HUES6 (cell line): ENCODE measurements at regions not wholly inside any gene's neighbourhood (a gene's known extent, or its start where the extent isn't known, plus 50 kb on each side); places are given as distances from the start of the nearest gene placed in this dataset.

Experiments
- H3K27ac ChIP-seq: 2 replicates; pipeline ENCODE4 v1.7.0; 2013; ENCODE audit warnings: low read depth, mild to moderate bottlenecking, low read length, inconsistent platforms
- H3K27me3 ChIP-seq: 2 replicates; pipeline ENCODE4 v1.6.1; 2013; ENCODE audit warnings: low read length; ENCODE audit not compliant: control insufficient read depth, insufficient read depth
- H3K36me3 ChIP-seq: 2 replicates; pipeline ENCODE4 v1.6.1; 2013; ENCODE audit warnings: low read length; ENCODE audit not compliant: control insufficient read depth, insufficient read depth
- H3K4me1 ChIP-seq: 2 replicates; pipeline ENCODE4 v1.6.1; 2013; ENCODE audit warnings: low read length; ENCODE audit not compliant: control insufficient read depth, insufficient read depth
- H3K4me3 ChIP-seq: 2 replicates; pipeline ENCODE4 v1.5.1; 2013; ENCODE audit warnings: low read depth, low read length
- H3K9ac ChIP-seq: one replicate; pipeline ENCODE4 v1.6.1; 2013; ENCODE audit warnings: mild to moderate bottlenecking, low read length
- H3K9me3 ChIP-seq: 2 replicates; pipeline ENCODE4 v1.6.1; 2013; ENCODE audit warnings: low read depth, low read length; ENCODE audit not compliant: control insufficient read depth, insufficient read depth

DNA sequence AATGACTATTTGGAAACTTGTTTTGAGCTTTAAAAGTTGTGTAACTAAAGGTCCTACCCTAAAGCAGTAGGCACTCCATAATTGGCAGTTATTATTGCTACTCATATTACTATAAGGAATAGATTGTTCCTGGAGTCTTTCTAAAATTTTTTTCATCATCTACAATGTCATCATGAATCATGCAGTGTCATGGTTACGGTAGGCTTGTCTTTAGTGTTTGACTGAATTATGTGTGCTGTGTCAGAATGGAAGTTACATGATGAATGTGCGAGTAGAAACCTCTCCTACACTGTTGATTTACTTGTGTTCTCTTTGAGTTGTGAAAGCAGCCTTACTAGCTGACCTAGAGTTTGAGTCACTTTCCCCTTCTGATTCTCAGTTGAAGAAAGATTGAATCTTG, 1099.9 kb downstream of the RAPGEF2 start:
- no peak overlapping the region for H3K27ac ChIP-seq
- no peak overlapping the region for H3K9ac ChIP-seq
- H3K4me3 ChIP-seq = no peak overlapping the region
- no peaks in the 10 kb centered on the region for H3K36me3 ChIP-seq
- H3K9me3 ChIP-seq = peaks cover 15% of the 10 kb centered on the region; the same call in 1 of the 2 replicates
- H3K27me3 ChIP-seq = no peaks in the 10 kb centered on the region
- H3K4me1 ChIP-seq = no peaks in the 10 kb centered on the region; the same call in 1 of the 2 replicates

DNA sequence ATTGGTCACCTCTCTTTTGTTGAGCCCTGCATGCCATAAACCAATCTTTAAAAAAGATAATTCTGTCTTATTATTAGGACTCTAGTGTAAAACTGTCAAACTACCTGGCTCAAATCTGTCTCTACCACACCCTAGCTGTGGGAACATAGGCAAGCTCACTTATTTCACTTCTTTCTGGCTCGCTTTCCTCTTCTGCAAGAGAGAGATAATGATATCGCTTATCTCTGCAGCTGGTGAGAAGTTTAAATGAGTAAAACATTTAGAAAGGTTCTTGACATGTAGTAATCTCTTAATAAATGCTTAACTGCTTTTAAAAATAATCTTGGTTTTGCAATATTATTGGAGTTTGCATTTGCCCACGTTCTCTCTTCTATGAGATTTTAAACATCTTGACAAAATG, 1109.2 kb downstream of the RAPGEF2 start:
- H3K9me3 ChIP-seq = peaks cover 6% of the 10 kb centered on the region; the same call in 1 of the 2 replicates
- no peak overlapping the region for H3K4me3 ChIP-seq
- H3K27me3 ChIP-seq = no peaks in the 10 kb centered on the region
- no peak overlapping the region for H3K27ac ChIP-seq
- H3K4me1 ChIP-seq = no peaks in the 10 kb centered on the region
- no peaks in the 10 kb centered on the region for H3K36me3 ChIP-seq
- no peak overlapping the region for H3K9ac ChIP-seq

DNA sequence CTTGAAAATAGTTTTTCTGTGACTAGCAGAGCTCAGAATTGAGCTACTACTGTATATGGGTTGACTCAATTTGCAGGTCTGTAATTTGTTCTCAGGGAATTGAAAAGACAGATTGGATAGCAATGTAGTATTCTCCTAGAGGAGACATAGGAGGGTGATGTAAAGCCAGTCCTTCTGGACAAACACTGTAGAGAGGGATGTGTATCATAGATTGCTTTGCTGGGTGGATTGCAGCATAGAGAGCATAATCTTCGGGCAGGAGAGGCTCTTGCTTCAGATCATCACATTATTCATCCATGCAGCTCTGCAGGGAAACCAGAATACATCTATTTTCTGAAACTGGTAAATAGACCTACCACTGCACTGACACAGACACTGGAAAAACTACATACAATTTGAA, 1110.5 kb downstream of the RAPGEF2 start:
- no peaks in the 10 kb centered on the region for H3K36me3 ChIP-seq
- no peaks in the 10 kb centered on the region for H3K4me1 ChIP-seq
- H3K9ac ChIP-seq = no peak overlapping the region

DNA sequence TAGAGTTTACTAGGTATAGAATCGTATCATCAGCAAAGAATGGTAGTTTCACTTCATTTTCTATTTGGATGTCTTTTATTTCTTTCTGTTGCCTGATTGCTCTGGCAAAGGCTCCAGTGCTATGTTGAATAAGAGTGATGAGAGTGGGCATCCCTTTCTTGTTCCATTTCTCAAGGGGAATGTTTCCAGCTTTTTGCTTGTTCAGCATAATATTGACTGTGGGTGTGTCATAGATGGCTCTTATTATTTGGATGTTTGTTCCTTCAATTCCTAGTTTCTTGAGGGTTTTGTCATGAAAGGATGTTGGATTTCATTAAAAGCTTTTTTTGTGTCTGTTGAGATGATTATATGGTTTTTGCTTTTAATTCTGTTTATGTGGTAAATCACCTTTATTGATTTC, 1114.5 kb downstream of the RAPGEF2 start:
- Histone ChIP-seq H3K36me3 (no peaks in the 10 kb centered on the region), H3K27ac (no peak overlapping the region), H3K4me1 (no peaks in the 10 kb centered on the region), H3K9ac (no peak overlapping the region), H3K4me3 (no peak overlapping the region), H3K9me3 (peaks cover 21% of the 10 kb centered on the region), H3K27me3 (no peaks in the 10 kb centered on the region)

More for the DNA sequence above, 1110.5 kb downstream of the RAPGEF2 start:
- Histone ChIP-seq H3K27ac (no peak overlapping the region), H3K9me3 (peaks cover 6% of the 10 kb centered on the region; the same call in 1 of the 2 replicates), H3K4me3 (no peak overlapping the region), H3K27me3 (no peaks in the 10 kb centered on the region)

DNA sequence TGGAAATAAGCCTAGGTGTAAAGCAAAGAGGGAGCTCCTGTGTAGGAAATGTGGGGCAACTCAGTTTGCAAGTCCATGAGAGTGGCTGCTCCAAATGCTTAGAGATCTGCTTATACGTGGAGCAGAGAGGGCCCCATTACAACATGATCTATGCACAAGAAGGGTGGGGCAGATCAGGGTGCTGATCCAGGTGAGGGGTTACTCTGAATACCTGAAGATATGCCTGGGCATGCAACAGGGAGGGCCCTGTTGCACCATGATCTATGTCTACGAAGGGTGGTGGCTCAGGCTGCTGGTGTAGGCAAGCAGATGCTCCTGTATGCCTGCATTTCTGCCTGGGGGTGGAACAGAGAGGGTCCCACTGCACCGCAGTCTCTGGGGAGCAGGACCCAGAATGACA, 1121.2 kb downstream of the RAPGEF2 start:
- Histone ChIP-seq H3K27me3 (no peaks in the 10 kb centered on the region), H3K9ac (no peak overlapping the region), H3K27ac (no peak overlapping the region), H3K4me3 (no peak overlapping the region), H3K9me3 (peaks cover 12% of the 10 kb centered on the region; the same call in 1 of the 2 replicates), H3K36me3 (no peaks in the 10 kb centered on the region), H3K4me1 (no peaks in the 10 kb centered on the region)

DNA sequence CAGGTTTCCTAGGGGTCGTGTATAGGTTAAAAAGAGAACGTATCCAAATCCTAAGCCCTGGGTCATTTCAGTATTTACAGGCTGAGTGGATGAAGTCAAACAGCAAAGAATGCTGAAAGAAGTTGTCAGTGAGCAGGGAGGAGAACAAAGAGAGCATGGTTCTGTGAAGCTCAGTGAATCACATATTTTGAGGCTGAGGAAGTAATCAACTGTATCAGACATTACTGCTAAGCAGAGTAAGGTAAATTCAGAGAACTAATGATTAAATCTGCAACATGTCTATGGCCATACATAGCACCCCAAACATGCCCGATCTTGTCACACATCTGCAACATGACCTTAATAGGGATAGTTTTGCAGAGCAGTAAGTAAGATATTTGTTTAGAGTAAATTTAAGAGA, 1130.3 kb downstream of the RAPGEF2 start:
- no peaks in the 10 kb centered on the region for H3K9me3 ChIP-seq

DNA sequence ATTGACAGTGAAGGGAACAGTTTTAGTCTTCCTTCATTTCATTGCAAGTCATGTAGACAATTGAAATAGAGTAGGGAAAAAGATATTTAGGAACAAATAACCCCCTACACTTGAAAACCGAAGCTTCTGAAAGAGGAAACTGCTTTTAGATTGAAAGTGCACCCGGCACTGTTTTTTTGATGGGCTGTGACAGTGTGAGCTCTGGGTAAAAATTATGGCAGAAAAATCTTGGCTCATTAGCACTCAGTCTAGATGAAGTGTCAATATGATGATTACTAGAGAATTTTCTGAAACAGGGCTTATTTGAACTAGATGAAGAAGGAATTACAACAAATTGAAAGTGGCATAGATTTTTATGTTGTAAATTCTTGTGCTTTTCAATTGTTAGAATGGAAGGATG, 1132.4 kb downstream of the RAPGEF2 start:
- Histone ChIP-seq H3K9me3 (no peaks in the 10 kb centered on the region), H3K36me3 (no peaks in the 10 kb centered on the region), H3K4me1 (no peaks in the 10 kb centered on the region), H3K4me3 (no peak overlapping the region), H3K27me3 (no peaks in the 10 kb centered on the region), H3K27ac (no peak overlapping the region), H3K9ac (no peak overlapping the region)

More for the DNA sequence above, 1130.3 kb downstream of the RAPGEF2 start:
- H3K27ac ChIP-seq = no peak overlapping the region
- H3K4me1 ChIP-seq = no peaks in the 10 kb centered on the region
- H3K36me3 ChIP-seq = no peaks in the 10 kb centered on the region
- no peaks in the 10 kb centered on the region for H3K27me3 ChIP-seq
- H3K9ac ChIP-seq = no peak overlapping the region
- no peak overlapping the region for H3K4me3 ChIP-seq

DNA sequence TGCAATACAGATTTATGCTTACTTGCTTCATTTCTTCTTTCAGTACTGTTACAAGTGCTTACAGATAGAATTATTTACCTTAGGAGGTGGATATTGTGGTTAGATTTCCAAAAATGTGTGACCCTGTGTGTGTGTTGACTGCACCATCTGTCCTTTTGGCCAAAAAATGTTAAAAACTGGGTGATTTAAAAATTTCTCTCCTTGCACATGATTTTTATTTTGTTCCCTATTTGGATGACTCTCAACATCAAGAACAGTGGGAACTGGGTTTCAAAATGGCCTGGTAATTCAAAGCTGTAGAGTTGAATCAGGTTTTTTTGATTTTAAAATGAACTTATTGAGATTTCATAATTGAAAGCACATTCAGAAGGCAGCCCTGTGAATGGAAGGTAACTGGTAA, 1132.9 kb downstream of the RAPGEF2 start:
- Histone ChIP-seq H3K4me1 (no peaks in the 10 kb centered on the region), H3K9me3 (no peaks in the 10 kb centered on the region), H3K4me3 (no peak overlapping the region), H3K36me3 (no peaks in the 10 kb centered on the region), H3K27me3 (no peaks in the 10 kb centered on the region), H3K9ac (no peak overlapping the region), H3K27ac (no peak overlapping the region)

DNA sequence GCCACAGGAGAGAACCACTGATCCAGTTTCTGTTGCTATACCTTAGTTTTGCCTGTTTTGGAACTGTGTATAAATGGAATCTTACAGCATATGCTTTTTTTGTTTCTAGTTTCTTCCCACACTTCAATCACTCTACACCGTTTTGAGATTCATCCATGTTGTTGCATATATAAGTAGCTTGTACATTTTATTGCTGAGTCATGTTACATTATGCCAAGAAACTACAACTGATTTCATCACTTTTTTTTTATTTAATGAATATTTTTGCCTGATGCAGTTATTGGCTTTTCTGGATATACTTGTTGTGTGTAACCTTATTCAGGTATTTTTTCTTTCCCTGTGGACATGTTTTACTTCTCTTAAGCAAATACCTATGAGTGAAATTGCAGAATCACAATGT, 1135.9 kb downstream of the RAPGEF2 start:
- no peak overlapping the region for H3K9ac ChIP-seq
- H3K4me3 ChIP-seq = no peak overlapping the region
- H3K4me1 ChIP-seq = no peaks in the 10 kb centered on the region
- no peaks in the 10 kb centered on the region for H3K36me3 ChIP-seq
- no peak overlapping the region for H3K27ac ChIP-seq
- no peaks in the 10 kb centered on the region for H3K27me3 ChIP-seq
- no peaks in the 10 kb centered on the region for H3K9me3 ChIP-seq

DNA sequence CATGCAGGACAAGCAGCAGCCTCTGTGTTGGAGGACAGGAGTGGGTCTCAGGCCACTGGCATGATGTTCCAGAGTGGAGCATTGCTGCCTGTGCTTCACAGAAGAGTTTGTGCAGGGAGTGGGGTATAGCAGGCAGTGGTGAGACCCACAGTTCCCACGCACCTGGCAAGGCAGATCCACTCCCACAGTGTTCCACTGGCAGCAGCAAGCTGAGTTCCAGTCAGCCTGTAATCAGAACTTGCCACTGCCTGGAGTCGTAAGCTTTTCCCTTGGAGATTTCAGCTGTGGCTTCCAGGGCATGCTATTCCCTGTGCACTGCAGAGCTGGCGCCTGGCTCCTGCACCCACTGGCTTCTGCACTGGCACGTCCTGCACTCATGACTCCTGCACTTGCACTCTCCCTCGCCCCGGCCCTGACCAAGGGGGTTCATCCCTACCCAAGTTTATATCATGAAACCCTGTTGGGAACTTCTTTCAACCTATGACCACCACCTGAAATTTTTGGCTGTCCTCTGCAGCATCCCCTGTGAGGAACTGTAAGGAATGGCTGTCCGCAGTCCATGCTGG, 1144.3 kb downstream of the RAPGEF2 start:
- Histone ChIP-seq H3K27ac (no peak overlapping the region), H3K4me3 (no peak overlapping the region), H3K36me3 (no peaks in the 10 kb centered on the region), H3K27me3 (no peaks in the 10 kb centered on the region), H3K9me3 (no peaks in the 10 kb centered on the region), H3K4me1 (no peaks in the 10 kb centered on the region), H3K9ac (no peak overlapping the region)

DNA sequence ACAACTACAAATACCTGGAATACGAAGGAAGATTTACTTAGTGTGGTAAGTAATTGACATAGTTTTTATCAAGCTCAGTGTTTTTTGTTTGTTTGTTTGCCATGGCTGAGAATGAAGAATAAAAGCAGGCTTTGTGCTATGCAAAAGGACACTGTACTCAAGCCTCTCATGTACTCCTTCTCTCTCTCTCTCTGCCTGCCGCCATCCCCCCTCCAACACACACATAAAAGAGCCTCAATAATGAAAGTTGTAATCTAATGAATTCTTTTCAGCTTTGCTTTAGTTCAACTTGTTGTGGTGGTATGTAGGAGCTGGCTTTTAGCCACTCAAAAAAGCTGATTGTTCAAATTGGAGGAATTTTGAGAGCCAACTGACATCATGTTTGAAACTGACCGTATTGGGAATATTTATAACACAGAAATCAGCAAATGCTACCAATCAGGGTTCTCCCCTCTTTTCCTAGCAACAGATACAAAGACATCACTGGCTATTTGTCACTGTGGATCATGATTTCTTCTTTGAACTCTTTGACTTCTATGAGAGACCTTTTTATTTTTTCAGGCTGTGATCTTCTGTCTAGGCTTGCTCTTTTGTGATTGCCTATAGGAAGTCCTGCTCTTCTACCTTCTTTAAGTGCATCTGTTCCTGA, 1148.8 kb downstream of the RAPGEF2 start:
- no peak overlapping the region for H3K9ac ChIP-seq
- H3K27ac ChIP-seq = no peak overlapping the region
- H3K4me1 ChIP-seq = no peaks in the 10 kb centered on the region
- H3K4me3 ChIP-seq = no peak overlapping the region
- no peaks in the 10 kb centered on the region for H3K27me3 ChIP-seq
- H3K36me3 ChIP-seq = no peaks in the 10 kb centered on the region
- no peaks in the 10 kb centered on the region for H3K9me3 ChIP-seq
